Midbrain (tissue), 1 donor: ENCODE measurements at regions not wholly inside any gene's neighbourhood (a gene's known extent, or its start where the extent isn't known, plus 50 kb on each side); places are given as distances from the start of the nearest gene placed in this dataset.
"Not testable (repeated sequence)": the region's sequence is repeated elsewhere in the genome, so short reads cannot be mapped to it uniquely, and the experiment has no call there.

Experiments used
- DNase-seq: peaks from one replicate; lab custom pipeline; 2025; lab: John Stamatoyannopoulos, UW

DNA sequence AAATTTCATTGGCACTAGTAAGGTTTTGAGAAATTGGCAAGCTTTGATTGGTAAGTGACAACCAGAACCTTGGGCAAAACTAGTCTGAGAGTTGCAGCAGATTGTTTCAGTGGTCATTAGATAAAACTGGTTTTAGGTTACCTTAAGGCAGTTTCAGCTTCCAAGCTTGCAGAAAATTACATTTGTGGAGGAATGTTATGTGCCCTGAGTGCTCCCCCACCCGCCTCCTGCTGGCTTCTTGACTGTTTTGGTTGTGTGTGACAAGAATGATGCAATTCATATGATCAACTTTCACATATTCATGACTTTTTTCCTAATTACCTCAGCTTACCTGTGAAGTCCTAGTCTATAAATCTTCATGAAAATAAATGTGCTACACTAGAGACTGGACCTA is 599.5 kb upstream of the ZNF804A start:
- no peak for DNase-seq

DNA sequence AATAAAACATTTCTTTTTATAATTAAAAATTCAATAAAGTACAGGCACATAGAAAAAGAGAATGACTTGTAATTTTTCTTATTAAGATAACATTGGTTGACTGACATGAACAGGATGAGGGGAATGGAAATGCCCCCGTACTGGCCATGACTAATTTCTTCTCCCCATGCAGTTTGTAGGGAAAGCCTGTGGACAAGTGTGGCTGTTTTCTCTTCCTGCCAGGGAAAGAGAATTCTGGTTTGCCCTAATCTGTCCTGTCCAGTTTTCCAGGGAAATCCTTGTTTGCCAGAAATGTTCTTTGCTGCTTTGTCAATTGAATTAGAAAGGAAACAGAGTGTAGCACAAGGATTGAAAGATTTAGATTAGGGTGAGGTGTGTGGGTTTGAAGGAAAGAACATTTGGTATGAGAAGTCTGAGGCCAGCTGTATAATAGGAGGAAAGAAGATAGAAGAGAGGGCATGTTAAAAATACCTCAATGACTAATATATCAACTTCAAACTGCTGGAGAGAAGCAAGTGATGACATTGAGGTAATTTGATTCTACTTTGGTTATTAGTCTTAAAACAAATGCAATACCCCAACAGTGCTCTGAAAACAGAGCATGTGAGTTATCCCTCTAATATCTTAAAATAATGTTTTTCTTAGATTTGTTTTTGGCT is 593.9 kb upstream of the ZNF804A start:
- no peak for DNase-seq

DNA sequence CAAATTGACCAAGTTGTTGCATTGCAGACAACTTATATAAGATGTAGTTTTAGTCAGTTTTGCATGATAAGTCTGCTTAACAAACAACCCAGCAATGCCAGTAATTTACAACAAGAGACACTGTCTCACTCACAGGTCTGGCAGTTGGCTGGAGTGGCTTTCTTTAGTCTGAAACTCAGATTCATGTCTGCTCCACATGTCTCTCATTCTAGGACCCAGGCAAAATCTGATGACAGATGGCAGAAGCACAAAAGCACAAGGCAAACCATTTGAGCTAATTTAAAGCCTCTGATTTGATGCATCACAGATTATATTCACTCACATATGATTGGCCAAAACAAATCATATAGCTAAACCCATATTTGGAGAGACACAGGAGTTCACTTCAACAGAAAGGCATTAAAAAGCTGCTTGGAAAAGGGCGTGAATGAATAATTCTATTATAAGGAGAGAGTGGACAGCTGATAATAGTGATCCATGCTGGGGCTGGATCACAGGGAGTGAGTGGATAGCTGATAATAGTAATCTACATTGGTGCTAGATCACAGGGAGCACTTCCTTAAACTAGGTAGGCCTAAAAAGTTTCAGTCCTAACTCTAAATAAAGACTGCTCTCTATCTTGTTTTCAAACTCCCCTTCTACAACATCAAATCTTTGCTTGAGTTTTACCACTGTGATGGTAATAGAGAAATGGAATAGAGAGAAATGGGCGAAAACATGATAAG is 593.2 kb upstream of the ZNF804A start:
- no peak for DNase-seq

DNA sequence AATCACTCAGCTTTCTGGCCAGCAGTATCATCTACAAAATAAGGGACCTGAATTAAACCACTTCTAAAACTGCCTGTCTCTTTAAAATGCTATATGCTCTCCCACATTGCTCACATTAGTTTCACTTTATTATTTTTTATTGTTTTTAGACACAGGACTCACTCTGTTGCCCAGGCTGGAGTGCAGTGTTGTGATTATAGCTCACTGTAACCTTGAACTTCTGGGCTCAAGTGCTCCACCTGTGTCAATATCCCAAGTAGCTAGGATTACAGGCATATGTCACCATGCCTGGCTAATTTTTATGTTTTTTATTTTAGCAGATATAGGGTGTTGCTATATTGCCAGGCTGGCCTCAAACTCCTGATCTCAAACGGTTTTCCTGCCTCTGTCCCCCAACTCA is 591.3 kb upstream of the ZNF804A start:
- no peak for DNase-seq

DNA sequence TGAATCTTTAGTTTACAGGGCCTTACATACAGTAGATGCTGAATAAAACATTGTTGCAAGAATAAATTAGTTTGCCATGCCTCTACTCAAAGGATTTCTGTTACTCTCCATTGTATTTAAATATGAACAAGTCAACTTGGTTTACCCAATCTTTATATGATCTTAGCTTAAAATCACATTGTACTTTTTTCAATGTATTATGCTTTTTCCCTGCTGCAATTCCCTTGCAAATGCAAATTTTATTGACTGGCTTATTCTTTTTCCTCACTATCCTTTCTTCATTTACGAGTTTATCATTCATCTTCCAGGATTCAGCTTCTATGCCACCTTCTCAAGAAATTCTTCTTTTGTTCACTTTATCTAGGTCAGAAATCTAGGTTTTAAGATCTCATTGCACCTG is 571.4 kb upstream of the ZNF804A start:
- DNase-seq: no peak

DNA sequence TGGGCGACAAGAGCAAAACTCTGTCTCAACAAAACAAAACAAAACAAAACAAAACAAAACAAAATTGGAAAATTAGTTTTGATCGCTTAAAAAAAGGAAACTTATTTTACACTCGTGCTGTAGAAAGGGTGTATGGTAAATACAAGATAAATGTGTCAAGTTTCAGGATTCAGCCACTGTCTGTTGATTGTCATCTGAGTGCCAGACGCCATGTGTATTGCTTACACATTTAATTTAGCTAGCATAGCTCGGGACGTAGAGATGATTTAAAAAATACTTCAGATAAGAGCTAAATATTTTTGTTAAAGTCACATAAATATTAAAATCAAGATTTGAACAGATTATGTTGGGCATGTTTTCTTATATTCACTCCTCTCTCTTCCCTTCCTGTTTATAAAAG is 568.1 kb upstream of the ZNF804A start:
- DNase-seq: no peak

DNA sequence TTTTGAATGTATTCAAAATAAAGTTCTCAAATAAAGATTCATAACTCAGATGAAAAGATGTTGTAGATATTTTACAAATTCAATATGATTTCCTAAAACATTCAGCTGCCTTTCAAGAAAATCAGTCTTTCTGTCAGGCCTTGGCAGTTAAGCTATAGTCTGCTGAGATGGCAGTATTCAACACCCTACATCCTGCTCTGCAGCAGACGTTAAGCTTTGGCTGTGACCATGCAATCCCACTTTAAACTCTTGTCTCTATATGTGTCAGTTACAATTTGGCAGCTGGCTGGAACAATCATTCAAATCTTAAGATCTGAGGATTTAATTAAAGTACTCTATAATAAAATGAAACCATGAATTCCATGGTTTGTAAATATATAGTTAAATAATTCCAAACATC is 567.3 kb upstream of the ZNF804A start:
- no peak for DNase-seq

DNA sequence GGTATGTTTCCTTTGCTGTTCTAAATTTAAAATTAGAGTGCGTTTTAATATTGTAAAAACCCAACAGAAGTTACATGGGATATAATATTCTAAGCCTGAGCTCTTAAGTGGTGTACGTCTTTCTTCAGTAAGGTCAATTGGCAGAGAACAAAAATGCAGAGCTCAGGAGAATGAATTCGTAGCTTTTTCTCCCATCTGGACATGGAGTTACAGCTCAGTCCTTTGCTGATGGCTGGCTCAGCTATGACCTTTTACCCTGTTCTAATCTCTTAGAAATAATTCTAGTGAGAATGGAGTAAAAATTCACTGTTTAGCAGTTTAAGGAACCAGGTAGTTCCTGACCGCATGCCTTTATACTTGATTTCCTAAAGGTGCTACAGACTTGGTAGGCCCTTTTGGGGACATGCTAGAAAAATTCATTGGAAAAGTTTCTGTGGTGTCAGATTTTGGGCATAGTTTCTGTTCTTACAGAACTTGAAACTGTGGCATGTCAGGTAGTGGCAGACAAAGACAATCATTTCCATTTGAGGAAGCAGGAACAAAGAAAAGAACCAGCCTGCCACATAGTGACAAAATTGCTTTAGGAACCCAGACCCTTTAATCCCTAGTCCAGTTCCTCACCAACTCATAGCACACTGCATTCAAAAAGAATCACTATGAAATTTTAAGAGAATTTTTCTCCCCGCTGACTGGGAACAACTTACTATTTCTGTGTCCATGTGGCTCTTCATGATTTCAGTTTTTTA is 566.8 kb upstream of the ZNF804A start:
- no peak for DNase-seq

DNA sequence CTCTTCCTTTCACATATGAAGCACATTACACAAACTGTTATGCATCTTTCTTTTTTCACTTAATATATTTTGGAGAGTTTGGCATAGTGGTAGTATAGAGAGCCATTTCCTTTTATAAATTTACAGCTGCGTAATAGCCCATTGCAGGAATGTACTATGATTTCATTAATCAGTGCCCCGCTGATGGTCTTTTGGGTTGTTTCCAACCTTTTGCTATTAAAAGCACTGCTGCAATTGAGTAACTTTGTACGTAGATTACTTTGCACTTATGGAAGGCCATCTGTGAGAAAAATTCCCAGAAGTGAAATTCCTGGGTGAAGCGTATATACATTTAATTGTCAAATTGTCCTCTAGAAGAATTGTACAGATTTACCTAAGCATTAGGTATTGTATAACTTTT is 565.3 kb upstream of the ZNF804A start:
- DNase-seq: no peak

DNA sequence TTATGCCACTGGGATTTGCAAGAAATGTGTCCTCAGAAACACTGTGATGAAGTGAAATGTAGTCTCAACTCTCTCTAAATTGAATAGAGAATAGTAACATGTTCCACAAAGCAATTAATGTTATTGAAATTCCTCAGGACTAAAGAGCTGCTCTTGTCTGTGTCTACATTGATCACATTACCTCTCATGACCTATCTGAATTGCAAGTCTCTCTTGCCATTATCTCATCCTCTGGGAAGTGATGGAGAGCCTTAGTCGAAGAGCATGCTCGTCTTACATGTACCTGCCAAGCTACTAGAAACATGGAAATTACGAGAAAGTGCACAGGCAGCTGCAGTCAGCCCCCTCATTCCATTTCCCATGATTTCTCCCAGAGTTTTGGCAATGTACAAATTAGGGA is 561.1 kb upstream of the ZNF804A start:
- DNase-seq: no peak

DNA sequence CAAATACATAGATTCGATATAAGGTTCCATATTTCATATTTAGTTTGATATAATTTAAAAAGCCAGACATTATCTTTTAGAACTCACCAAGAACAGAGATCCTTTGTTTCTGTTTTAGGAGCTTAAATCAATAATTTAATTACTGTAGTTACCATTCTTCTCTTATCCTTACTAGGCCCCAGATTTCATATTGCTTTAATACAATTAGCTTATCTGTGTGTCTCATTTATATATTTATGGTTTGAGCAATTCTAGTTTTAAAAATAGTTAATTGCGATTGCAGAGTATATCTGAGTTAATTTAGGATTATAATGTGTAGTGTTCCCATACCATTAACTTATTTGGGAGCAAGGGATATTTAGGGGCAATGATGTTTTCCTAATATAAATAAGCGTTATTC is 558.8 kb upstream of the ZNF804A start:
- no peak for DNase-seq

DNA sequence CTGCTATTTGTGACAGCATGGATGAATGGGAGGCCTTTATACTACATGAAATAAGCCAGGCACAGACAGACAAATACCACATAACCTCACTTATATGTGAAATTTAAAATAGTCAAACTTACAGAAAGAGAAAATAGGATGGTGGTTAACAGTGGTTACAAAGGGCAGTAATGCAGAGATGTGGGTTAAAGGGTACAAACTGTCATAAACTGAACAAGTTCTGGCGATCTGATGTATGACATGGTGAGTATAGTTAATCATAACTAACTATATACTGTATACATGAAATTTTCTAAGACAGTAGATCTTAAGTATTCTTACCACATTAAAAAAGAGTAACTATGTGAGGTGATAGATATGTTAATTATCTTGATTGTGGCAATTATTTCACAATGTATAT is 558.1 kb upstream of the ZNF804A start:
- DNase-seq: no peak

DNA sequence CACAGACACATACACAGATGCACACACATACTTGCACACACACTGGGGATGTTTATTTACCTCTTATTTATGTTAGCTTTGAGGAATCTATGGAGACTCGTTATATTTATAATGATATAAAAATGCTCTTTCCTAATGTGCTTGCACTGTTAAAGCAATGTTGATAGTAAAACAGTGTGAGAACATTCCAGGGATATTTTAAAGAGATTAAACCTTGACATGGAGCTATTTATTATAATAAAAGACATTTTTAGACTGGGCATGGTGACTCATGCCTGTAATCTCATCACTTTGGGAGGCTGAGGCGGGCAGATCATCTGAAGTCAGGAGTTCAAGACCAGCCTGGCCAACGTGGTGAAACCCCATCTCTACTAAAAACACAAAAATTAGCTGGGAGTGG is 557.3 kb upstream of the ZNF804A start:
- DNase-seq: no peak

DNA sequence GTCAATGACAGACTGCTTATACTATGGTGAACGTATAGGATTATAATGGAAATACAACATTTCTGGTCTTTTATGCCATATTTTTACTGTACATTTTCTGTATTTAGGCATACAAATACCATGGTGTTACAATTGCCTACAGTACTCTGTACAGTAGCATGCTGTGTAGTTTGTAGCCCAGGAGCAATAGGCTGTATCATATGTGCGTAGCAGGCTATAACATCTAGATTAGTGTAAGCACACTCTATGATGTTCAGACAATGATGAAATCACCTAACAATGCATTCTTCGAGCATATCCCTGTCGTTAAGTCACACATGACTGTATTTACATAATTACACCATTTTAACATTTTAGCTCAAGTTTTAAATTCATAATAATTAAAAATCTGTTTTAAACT is 556.6 kb upstream of the ZNF804A start:
- no peak for DNase-seq

DNA sequence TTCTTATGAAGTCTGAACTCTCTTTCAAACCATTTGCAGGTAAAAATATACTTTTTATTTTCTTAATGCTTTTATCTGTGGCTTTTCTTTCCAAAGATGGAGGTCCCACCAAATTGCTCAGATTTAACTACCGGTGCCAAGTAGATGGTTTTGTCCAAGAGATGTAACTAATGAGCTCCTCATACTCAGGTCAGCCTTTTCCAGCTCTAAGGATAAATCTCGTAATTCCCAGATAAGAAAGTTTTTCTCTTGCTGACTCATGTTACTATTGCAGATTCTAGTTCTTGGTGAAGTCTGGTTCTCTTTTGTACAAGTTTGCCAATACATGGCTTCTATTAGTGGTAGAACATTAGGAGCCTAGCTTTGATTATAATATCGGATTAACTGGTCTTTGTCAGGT is 550.8 kb upstream of the ZNF804A start:
- DNase-seq: no peak

DNA sequence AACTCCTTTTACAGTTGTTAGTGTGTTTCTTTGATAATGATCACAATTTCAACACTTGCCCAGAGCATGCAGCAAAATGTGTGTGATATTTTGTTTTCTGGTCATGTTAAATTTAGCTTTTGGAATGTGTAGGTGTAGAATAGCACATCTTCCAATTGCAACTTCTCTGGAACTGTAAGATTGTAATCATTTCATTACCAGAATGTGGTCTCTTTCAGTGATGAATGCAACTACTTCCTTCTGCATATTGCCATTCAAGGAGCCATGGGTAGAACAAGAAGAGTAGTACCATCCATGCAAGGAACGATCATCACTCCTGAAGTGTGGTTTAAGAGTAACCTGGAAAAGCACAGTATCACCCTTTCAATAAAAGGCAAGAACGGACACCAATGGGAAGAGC is 548.8 kb upstream of the ZNF804A start:
- no peak for DNase-seq

DNA sequence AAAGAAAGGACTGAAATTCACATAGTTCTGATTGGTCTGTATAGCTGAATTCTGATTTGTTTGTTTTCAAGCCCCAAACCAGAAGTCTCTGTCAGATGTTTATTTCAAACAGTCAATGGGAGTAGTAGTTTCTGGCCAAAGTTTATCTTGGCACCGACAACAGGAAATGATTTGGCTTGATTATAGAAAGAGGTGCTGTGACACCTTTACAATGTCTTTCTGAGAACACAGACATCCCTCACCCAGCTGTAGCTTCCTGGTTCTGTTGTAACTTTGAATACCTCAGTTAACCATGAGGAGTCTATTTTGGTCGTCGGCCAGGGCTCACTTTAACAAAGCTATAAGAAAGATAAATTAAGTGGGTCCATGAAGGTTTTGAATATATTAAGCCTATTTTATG is 545.0 kb upstream of the ZNF804A start:
- DNase-seq: no peak

DNA sequence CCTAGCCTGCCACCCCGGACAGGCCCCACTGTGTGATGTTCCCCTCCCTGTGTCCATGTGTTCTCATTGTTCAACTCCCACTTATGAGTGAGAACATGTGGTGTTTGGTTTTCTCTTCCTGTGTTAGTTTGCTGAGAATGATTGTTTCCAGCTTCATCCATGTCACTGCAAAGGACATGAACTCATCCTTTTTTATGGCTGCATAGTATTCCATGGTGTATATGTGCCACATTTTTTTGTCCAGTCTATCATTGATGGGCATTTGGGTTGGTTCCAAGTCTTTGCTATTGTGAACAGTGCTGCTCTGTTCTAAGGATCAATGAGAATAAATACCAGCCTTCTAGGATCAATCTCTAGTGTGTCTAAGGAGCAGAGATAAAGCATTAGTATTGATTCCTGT is 543.9 kb upstream of the ZNF804A start:
- not testable (repeated sequence) for DNase-seq

DNA sequence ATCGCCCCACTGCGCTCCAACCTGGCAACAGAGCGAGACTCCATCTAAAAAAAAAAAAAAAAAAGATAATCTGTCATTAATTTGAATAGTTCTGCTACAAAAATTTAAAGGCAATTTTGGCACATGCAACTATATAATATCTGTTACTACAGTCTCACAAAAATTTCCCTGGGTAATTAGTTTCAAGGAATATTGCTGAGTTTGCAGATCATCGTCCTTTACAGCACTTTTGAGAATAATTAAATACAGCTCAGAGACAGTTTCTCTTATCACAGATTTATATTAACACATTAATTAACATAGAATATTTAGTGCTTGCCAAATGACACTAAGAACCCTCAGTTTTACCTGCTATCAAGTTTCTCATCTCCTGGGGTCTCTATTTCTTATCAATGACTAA is 540.4 kb upstream of the ZNF804A start:
- DNase-seq: no peak

DNA sequence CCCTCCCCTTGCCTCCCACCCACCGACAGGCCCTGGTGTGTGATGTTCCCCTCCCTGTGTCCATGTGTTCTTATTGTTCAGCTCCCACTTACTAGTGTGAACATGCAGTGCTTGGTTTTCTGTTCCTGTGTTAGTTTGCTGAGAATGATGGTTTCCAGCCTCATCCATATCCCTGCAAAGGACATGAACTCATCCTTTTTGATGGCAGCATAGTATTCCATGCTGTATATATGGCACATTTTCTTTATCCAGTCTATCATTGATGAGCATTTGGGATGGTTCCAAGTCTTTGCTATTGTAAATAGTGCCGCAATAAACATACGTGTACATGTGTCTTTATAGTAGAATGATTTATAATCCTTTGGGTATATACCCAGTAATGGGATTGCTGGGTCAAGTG is 538.1 kb upstream of the ZNF804A start:
- DNase-seq: not testable (repeated sequence)

DNA sequence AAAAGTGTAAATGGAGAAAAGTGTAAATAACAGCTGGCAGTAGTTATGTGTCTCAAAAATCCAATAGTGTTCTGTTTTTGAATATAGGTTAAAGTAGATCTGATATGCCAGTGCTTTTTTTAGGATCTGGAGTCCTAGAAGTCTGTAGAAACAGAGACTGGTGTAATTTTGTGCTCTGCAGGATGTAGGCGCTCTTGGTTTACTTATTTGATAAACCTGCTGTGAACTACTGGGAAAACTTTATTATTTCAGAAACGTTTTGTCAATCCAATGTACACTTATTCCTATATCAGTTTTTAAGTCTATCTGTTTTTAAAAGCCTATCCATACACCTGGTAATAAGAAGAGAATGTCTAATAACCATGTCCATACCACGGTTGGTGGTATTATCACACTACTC is 530.8 kb upstream of the ZNF804A start:
- no peak for DNase-seq

DNA sequence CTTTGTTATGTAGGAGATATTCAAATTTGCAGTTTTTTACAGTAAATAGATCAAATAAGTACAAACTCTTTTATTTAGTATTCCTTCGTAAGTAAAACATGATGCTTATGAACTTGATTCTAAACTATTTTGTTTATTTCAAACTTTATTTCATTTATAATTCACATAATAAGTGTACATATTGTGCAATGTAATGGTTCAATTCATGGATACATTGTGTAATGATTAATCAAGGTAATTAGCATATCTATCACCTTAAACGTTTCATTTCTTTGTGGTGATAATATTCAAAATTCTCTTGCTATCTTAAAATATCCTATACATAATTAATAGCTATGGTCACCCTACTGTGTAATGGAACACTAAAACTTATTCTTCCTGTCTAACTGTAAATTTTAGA is 525.9 kb upstream of the ZNF804A start:
- no peak for DNase-seq

DNA sequence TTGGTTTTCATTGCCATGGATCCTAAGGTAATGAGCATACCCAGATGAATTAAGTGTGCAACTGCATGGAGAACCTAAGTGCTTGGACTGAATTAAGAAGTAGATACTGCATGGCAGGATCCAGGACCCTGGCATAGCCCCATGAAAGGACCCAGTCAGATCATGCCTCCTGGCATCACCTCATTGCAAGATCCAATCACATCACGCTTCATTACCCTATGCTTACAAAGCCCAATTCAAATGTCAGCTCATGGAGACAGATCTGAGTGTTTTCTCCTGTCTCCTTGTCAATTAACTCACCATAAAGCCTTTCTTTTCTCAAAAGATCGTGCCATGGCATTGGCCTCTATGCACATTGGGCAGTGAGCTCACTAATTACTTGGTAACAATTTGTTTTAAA is 519.8 kb upstream of the ZNF804A start:
- DNase-seq: no peak
